GM21786 (cell line): ENCODE measurements at regions not wholly inside any gene's neighbourhood (a gene's known extent, or its start where the extent isn't known, plus 50 kb on each side); places are given as distances from the start of the nearest gene placed in this dataset.
"Not testable (repeated sequence)": the region's sequence is repeated elsewhere in the genome, so short reads cannot be mapped to it uniquely, and the experiment has no call there.

ENCODE experiments used
- ATAC-seq: cut with Tn5 transposase; IDR thresholded peaks from one replicate; pipeline ENCODE4 v1.9.1; 2021; ENCODE audit not compliant: unreplicated experiment

DNA sequence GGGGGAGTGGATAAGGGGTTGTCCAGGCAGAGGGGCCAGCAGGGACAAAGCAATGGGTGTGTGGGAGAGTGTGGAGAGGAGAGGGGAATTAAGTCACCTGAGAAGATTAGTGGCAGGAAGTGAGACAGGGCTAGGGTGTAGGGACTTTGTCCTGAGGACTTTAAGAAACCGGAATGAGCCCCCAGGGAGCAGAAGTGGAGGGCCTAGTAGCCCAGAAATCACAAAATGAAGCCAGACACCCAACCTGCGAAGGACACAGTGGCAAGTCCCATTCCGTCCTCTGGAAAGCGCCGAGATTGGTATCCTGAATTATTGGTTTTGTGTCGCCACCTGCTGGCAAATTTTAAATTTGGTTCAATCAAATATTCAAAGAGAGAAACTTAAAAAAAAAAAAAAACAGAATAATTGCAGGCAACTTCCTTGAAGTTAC lies 78.0 kb upstream of the SLC25A36 start:
- peak; percentile 66 for ATAC-seq

DNA sequence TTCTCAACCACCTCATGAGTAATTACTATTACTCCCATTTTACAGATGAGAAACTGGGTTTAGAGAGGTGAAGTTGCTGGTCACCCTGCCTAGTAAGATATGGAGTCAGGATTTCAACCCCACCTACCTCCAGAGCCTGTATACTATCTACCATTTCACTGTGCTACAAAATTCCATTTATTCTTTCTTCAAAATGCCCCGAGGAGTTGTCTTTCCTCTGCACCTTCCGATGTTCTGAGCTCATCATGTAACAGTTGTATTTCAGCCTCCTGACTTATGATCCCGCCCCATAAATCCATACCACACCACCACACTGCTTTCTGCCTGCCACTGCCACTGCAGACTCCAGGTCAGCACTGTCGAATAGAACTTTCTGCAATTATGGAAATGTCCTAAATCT lies 71.3 kb upstream of the SLC25A36 start:
- ATAC-seq: no peak

DNA sequence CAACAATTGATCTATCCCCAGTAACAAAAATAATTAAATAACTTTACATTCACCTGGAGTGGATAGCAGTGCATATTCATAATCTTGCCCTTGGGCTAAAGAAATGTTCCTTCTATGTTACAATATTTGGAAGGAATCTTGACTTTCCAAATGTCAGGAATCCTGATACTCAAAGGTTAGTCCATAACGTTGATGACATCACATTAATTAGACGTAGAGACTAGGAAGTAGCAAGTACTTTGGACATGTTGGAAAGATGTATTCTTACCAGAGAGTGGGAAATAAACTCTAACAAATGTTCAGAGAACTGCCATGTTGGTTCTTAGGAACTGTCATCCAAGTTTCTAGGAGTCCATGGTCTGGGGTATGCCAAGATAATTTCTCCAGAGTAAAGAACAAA lies 70.6 kb upstream of the SLC25A36 start:
- no peak for ATAC-seq

DNA sequence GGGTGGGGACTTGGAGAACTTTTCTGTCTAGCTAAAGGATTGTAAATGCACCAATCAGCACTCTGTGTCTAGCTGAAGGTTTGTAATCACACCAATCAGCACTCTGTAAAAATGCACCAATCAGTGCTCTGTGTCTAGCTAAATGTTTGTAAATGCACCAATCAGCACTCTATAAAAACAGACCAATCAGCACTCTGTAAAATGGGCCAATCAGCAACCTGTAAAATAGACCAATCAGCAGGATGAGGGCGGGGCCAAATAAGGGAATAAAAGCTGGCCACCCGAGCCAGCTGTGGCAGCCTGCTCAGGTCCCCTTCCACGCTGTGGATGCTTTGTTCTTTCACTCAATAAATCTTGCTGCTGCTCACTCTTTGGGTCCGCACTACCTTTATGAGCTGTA lies 69.5 kb upstream of the SLC25A36 start:
- not testable (repeated sequence) for ATAC-seq

DNA sequence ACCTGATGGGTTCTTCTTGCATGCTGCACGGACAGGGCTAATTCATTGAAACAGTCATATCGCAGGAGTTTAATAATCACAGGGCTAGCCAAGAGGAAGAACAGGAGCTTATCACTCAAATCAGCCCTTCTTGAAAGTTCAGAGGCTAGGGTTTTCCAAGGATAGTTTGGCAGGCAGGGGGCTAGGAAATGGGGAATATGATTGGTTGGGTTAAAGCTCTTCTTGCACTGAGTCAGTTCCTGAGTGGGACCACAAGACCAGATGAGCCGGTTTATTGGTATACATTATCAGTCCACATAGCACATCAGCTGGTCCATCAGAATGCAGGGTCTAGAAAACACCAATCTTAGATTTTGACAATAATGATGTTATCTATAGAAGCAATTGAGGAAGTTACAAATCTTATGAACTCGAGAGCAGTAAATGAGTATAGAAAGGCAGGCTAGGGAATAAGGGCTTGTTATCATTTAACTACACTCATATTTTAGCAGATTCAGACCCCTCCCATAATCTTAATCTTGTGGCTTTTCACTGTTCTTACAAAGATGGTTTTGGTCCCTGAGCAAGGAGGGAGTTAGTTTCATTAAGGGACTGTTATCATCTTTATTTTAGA lies 58.1 kb upstream of the SLC25A36 start:
- no peak for ATAC-seq

DNA sequence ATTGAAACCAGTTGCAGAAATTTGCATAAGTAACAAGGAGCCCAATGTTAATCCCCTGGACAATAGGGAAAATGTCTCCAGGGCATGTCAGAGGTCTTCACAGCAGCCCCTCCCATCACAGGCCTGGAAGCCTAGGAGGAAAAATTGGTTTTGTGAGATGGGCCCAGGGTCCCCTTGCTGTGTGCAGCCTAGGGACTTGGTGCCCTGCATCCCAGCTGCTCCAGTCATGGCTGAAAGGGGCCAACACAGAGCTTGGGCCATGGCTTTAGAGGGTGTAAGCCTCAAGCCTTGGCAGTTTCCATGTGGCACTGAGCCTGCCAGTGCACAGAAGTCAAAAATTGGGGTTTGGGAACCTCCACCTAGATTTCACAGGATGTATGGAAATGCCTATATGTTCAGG lies 55.9 kb upstream of the SLC25A36 start:
- not testable (repeated sequence) for ATAC-seq
